ENCODE measurements at regions not wholly inside any gene's neighbourhood (a gene's known extent, or its start where the extent isn't known, plus 50 kb on each side); places are given as distances from the start of the nearest gene placed in this dataset.

DNA sequence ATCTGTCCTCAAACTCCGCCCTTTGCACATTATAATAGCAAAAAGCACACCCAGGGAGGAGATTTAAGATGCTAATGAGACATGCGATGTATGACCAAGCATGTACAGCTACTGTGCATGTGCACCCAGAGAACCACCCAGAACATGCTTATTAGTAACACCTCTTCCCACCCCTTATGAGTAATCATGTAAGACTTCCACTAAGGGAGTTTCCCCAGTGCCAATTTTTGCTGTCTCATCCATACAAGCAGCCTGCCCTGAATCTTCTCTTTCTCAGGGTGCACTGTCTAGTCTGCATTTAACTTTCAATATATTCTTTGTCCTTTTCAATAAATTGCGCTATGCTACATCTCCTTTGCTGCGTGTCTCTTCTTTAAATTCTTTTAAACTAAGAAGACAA lies 830.0 kb upstream of the NOVA1 start:
- no peaks in the 10 kb centered on the region for H3K9me3 ChIP-seq (ENCODE audit: insufficient read depth, low read length, severe bottlenecking)
- no peak overlapping the region for H2AFZ ChIP-seq (ENCODE audit: low read depth, low read length)
- H3K27me3 ChIP-seq (ENCODE audit: insufficient read depth, low read length, poor library complexity) = no peaks in the 10 kb centered on the region
- H3K27ac ChIP-seq (ENCODE audit: low read length) = no peak overlapping the region
- no peak overlapping the region for H3K4me2 ChIP-seq (ENCODE audit: insufficient read depth, low read length)
- ATAC-seq (ENCODE audit: insufficient read depth, low read depth) = no peak
- H3K79me2 ChIP-seq (ENCODE audit: insufficient read depth, low read length) = no peaks in the 10 kb centered on the region
- H3K4me3 ChIP-seq (ENCODE audit: low read depth in 1 of 2, low read length in 2 of 2) = no peak overlapping the region
- TF ChIP-seq, protein P1, sequence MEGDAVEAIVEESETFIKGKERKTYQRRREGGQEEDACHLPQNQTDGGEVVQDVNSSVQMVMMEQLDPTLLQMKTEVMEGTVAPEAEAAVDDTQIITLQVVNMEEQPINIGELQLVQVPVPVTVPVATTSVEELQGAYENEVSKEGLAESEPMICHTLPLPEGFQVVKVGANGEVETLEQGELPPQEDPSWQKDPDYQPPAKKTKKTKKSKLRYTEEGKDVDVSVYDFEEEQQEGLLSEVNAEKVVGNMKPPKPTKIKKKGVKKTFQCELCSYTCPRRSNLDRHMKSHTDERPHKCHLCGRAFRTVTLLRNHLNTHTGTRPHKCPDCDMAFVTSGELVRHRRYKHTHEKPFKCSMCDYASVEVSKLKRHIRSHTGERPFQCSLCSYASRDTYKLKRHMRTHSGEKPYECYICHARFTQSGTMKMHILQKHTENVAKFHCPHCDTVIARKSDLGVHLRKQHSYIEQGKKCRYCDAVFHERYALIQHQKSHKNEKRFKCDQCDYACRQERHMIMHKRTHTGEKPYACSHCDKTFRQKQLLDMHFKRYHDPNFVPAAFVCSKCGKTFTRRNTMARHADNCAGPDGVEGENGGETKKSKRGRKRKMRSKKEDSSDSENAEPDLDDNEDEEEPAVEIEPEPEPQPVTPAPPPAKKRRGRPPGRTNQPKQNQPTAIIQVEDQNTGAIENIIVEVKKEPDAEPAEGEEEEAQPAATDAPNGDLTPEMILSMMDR (IDR thresholded peaks at IDR 0.05; ENCODE audit: borderline replicate concordance, extremely low read depth, low read length, poor library complexity, severe bottlenecking) = no peak
- no peak for TF ChIP-seq EZH2 (IDR thresholded peaks at IDR 0.05; ENCODE audit: borderline replicate concordance, low read depth, low read length, severe bottlenecking)
- no peak for DNase-seq
- no peak overlapping the region for H3K9ac ChIP-seq (ENCODE audit: low read depth, low read length)
- no peaks in the 10 kb centered on the region for H4K20me1 ChIP-seq (ENCODE audit: insufficient read depth, low read length)
- H3K4me1 ChIP-seq (ENCODE audit: insufficient read depth, low read length) = no peaks in the 10 kb centered on the region
- no peaks in the 10 kb centered on the region for H3K36me3 ChIP-seq (ENCODE audit: insufficient read depth, low read length)

DNA sequence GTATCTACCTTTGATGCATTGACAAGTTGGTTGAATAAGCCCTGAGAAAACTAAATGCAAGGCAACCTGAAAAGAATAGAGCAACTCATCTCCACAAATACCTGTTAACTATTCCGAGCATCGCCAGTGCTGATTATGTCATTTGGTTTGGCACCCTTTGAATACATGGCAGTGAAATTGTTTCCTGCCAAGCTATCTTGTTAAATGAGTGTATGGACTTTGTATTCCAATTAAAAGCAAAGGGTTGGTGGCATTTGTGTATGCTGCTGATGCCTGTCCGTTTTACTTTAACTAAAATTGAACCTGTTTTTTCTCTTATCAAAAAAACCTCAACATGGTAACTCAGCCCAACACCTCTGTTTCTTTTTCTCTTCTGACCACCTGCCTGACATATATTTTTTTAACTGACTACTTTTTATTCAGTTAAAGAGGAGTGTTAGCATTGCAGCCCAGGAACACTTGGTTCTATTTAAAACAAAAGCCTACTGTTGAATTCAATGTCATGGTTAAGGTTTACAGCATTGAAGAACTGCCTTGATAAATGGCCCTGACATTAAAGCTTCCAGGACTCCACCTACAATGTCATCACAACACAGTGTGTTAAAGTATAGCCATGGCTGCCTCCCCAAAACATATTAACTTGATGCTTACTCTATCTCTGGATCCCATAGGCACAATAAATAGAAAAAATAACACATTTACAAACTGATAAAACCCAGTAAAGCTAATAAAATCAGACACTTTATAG lies 838.3 kb upstream of the NOVA1 start:
- no peak overlapping the region for H3K4me2 ChIP-seq (ENCODE audit: insufficient read depth, low read length)
- no peak overlapping the region for H3K27ac ChIP-seq (ENCODE audit: low read length)
- H3K79me2 ChIP-seq (ENCODE audit: insufficient read depth, low read length) = no peaks in the 10 kb centered on the region
- no peaks in the 10 kb centered on the region for H3K4me1 ChIP-seq (ENCODE audit: insufficient read depth, low read length)
- no peaks in the 10 kb centered on the region for H3K9me3 ChIP-seq (ENCODE audit: insufficient read depth, low read length, severe bottlenecking)
- ATAC-seq (ENCODE audit: insufficient read depth, low read depth) (no peak), DNase-seq (no peak)
- no peak for TF ChIP-seq EZH2 (IDR thresholded peaks at IDR 0.05; ENCODE audit: borderline replicate concordance, low read depth, low read length, severe bottlenecking)
- TF ChIP-seq, protein P1 (IDR thresholded peaks at IDR 0.05; ENCODE audit: borderline replicate concordance, extremely low read depth, low read length, poor library complexity, severe bottlenecking) = no peak
- no peak overlapping the region for H2AFZ ChIP-seq (ENCODE audit: low read depth, low read length)
- H3K4me3 ChIP-seq (ENCODE audit: low read depth in 1 of 2, low read length in 2 of 2) = no peak overlapping the region
- no peaks in the 10 kb centered on the region for H4K20me1 ChIP-seq (ENCODE audit: insufficient read depth, low read length)
- H3K9ac ChIP-seq (ENCODE audit: low read depth, low read length) = no peak overlapping the region
- no peaks in the 10 kb centered on the region for H3K36me3 ChIP-seq (ENCODE audit: insufficient read depth, low read length)
- no peaks in the 10 kb centered on the region for H3K27me3 ChIP-seq (ENCODE audit: insufficient read depth, low read length, poor library complexity)

DNA sequence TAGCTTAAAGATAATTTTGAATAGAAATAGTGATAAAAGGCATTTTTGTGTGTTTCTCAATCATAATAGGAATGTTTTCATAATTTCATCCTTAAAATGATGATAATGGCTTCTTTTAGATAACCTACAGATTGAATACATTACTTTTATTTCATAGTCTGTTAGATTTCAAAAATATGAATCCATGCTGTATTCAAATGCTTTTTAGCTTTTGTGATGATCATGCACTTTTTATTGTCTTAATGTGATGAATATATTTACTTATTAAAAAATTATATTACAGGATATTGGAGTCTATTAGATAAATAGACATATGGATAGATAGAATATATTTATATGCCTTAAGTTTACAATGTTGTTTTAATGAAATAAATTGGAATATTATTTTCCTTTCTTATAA lies 886.8 kb upstream of the NOVA1 start:
- Histone ChIP-seq H3K79me2 (ENCODE audit: insufficient read depth, low read length) (no peaks in the 10 kb centered on the region), H3K9me3 (ENCODE audit: insufficient read depth, low read length, severe bottlenecking) (no peaks in the 10 kb centered on the region), H3K27me3 (ENCODE audit: insufficient read depth, low read length, poor library complexity) (no peaks in the 10 kb centered on the region), H3K4me3 (ENCODE audit: low read depth in 1 of 2, low read length in 2 of 2) (no peak overlapping the region), H3K36me3 (ENCODE audit: insufficient read depth, low read length) (no peaks in the 10 kb centered on the region), H4K20me1 (ENCODE audit: insufficient read depth, low read length) (no peaks in the 10 kb centered on the region), H2AFZ (ENCODE audit: low read depth, low read length) (no peak overlapping the region), H3K27ac (ENCODE audit: low read length) (no peak overlapping the region), H3K9ac (ENCODE audit: low read depth, low read length) (no peak overlapping the region), H3K4me1 (ENCODE audit: insufficient read depth, low read length) (no peaks in the 10 kb centered on the region), H3K4me2 (ENCODE audit: insufficient read depth, low read length) (no peak overlapping the region)
- TF ChIP-seq EZH2 (IDR thresholded peaks at IDR 0.05; ENCODE audit: borderline replicate concordance, low read depth, low read length, severe bottlenecking) = no peak
- TF ChIP-seq, protein P1 (IDR thresholded peaks at IDR 0.05; ENCODE audit: borderline replicate concordance, extremely low read depth, low read length, poor library complexity, severe bottlenecking) = no peak
- DNase-seq = no peak
- ATAC-seq (ENCODE audit: insufficient read depth, low read depth) = no peak
